ENCODE measurements at regions not wholly inside any gene's neighbourhood (a gene's known extent, or its start where the extent isn't known, plus 50 kb on each side); places are given as distances from the start of the nearest gene placed in this dataset.

DNA sequence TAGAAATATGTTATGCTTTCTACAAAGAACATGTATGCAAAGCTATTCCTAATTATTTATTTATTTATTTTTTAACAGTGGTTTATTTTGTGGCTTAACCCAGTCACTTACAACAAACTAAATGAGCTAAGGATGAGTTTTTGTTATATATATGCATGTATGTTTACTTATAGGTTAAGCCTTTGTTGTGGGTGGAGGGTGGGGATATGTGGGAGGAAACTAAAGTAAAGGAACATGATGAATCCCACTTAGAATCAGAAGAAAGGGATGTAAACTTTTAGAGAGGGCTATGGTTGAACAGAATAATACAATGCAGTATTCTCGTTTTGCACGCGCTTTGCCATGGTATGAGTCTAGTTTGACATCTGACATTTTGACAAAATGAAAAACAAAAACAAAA lies 321.0 kb upstream of the RUNX1 start:
- no peak for FAIRE-seq
- TF ChIP-seq POLR2AphosphoS5 (IDR thresholded peaks at IDR 0.05; ENCODE audit: low read depth, low read length) (no peak), POLR2A (IDR thresholded peaks at IDR 0.05; ENCODE audit: low read depth, low read length) (no peak), TAF1 (IDR thresholded peaks at IDR 0.05; ENCODE audit: borderline replicate concordance, low read depth, low read length) (no peak)
- DNase-seq (ENCODE audit: insufficient read length): no peak

DNA sequence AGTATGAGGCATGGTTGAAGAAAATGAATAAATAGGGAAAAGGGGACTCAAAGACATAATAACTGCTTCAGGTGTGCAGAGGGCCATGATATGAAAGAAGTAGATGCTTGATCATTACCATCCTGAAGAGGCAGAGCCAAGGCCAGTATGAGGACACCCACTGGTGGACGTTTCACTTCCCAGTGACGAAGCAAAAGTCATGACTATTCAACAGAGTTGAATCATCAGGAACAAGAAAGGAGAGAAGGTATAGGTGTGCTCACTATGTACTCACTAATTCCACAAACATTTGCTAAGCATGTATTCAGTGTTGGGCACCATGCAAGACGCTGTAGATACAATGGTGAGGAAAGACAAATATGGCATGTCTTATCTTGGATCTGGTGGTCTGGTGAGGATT lies 319.2 kb upstream of the RUNX1 start:
- DNase-seq (ENCODE audit: insufficient read length) (no peak), FAIRE-seq (no peak)
- TF ChIP-seq POLR2A (IDR thresholded peaks at IDR 0.05; ENCODE audit: low read depth, low read length) (no peak), TAF1 (IDR thresholded peaks at IDR 0.05; ENCODE audit: borderline replicate concordance, low read depth, low read length) (no peak), POLR2AphosphoS5 (IDR thresholded peaks at IDR 0.05; ENCODE audit: low read depth, low read length) (no peak)

- FAIRE-seq (no peak), DNase-seq (ENCODE audit: insufficient read length) (no peak)
- TF ChIP-seq TAF1 (IDR thresholded peaks at IDR 0.05; ENCODE audit: borderline replicate concordance, low read depth, low read length): no peak
- TF ChIP-seq POLR2AphosphoS5 (IDR thresholded peaks at IDR 0.05; ENCODE audit: low read depth, low read length): no peak
- no peak for TF ChIP-seq POLR2A (IDR thresholded peaks at IDR 0.05; ENCODE audit: low read depth, low read length)
Measured at GRCh38 chr21:35367553-35367952, 318.5 kb upstream of the RUNX1 start.

DNA sequence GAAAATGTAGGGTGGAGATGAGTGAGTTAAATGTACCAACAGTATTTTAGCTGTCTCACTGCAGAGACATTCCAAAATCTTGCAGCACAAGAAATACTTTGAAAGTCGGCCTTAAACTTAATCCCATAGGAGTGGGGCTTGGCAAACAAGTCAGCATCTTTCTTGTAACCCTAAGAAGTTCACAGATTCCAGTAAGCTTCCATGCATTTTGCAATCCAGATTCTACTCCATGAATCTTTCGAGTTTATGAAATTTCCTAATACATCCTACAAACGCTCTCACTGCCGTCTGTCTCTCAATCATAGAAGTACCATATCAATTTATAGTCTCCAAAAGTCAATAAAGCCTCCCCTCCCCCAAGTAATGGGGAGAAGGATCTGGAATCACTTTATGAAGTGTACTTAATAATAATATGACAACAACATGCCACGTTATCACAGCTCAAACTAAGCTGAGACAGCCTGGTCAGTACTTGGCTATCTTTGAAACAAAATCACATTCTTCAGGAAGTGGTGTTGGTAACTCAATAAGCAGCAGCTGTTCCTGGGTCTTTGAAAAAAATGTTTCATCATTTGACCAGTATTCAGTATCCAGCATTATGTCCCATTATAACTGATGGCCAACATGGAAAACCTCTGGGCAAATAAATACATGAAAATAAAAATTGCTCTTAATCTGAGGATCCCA lies 317.4 kb upstream of the RUNX1 start:
- DNase-seq (ENCODE audit: insufficient read length) (no peak), FAIRE-seq (no peak)
- TF ChIP-seq POLR2AphosphoS5 (IDR thresholded peaks at IDR 0.05; ENCODE audit: low read depth, low read length): no peak
- TF ChIP-seq POLR2A (IDR thresholded peaks at IDR 0.05; ENCODE audit: low read depth, low read length): no peak
- no peak for TF ChIP-seq TAF1 (IDR thresholded peaks at IDR 0.05; ENCODE audit: borderline replicate concordance, low read depth, low read length)

DNA sequence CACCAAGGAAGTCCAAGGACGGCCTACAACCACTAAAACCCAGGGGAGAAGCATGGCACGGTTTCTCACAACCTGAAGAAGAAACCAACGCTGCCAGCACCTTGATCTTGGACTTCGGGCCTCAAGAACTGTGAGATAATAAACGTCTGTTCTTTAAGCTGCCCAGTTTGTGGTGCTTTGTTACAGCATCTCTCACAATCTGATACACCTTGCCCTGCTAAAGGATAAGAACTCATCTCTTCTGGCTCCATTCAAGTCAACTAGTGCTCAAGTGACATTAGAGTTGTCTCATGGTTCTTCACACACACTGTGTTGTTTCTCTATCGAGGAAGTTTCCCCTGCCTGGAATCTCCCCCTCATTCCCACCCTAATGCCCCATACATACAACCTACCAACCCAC lies 314.4 kb upstream of the RUNX1 start:
- no peak for FAIRE-seq
- TF ChIP-seq TAF1 (IDR thresholded peaks at IDR 0.05; ENCODE audit: borderline replicate concordance, low read depth, low read length): no peak
- TF ChIP-seq POLR2AphosphoS5 (IDR thresholded peaks at IDR 0.05; ENCODE audit: low read depth, low read length): no peak
- TF ChIP-seq POLR2A (IDR thresholded peaks at IDR 0.05; ENCODE audit: low read depth, low read length): no peak
- no peak for DNase-seq (ENCODE audit: insufficient read length)

- no peak for TF ChIP-seq TAF1 (IDR thresholded peaks at IDR 0.05; ENCODE audit: borderline replicate concordance, low read depth, low read length)
- no peak for TF ChIP-seq POLR2A (IDR thresholded peaks at IDR 0.05; ENCODE audit: low read depth, low read length)
- no peak for TF ChIP-seq POLR2AphosphoS5 (IDR thresholded peaks at IDR 0.05; ENCODE audit: low read depth, low read length)
- DNase-seq (ENCODE audit: insufficient read length) (no peak), FAIRE-seq (no peak)
Measured at GRCh38 chr21:35361988-35362387, 312.9 kb upstream of the RUNX1 start.

DNA sequence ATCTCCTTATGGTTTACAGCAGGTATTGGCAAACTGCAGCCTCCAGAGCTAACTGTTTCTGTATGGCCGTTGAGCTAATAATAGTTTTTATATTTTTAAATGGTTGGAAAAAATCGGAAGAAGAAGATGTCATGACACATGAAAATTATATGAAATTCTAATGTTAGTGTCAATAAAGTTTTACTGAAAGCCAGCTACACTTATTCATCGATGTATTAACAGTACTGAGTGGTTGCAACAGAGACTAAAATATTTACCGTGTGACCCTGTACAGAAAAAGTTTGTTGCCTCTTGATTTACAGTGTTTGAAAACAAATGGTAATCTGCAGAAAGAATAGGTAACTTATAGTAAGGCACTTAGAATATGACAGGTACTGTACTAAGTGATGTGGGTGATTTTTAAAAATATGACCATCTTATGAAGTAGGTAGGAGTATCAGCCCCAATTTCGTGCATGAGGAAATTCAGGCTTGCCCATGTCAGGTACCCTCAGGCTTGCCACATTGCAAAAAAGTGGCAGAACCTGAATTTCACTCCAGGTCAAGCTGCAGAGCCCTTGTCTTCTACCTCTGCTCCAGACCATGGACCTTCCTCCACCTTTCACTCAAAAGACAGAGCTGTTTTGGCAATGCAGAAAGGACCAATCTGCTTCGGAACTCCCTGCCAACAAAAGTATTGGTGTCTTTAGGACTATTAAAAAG lies 311.9 kb upstream of the RUNX1 start:
- no peak for FAIRE-seq
- TF ChIP-seq POLR2A (IDR thresholded peaks at IDR 0.05; ENCODE audit: low read depth, low read length) (no peak), POLR2AphosphoS5 (IDR thresholded peaks at IDR 0.05; ENCODE audit: low read depth, low read length) (no peak), TAF1 (IDR thresholded peaks at IDR 0.05; ENCODE audit: borderline replicate concordance, low read depth, low read length) (no peak)

DNA sequence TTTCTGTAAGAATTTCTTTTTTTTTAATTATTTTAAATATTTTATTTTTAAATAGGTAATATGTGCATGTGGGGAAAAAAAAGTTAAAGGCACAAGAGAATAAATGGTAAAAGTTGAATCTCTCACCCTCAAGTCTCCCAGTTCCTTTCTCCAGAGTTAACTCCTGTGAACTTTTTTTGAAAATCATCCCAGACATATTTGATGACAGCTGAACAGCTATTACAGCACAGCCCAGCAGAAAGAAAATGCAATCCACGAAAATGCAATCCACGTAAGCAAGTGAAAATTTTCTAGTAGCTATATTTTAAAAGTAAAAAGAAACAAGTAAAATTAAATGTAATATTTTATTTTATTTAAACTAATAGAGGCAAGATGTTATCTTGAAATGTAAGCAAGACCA lies 310.0 kb upstream of the RUNX1 start:
- DNase-seq (ENCODE audit: insufficient read length) (no peak), FAIRE-seq (no peak)
- no peak for TF ChIP-seq POLR2AphosphoS5 (IDR thresholded peaks at IDR 0.05; ENCODE audit: low read depth, low read length)
- TF ChIP-seq POLR2A (IDR thresholded peaks at IDR 0.05; ENCODE audit: low read depth, low read length): no peak
- no peak for TF ChIP-seq TAF1 (IDR thresholded peaks at IDR 0.05; ENCODE audit: borderline replicate concordance, low read depth, low read length)

More for the DNA sequence above, 311.9 kb upstream of the RUNX1 start:
- no peak for DNase-seq (ENCODE audit: insufficient read length)

DNA sequence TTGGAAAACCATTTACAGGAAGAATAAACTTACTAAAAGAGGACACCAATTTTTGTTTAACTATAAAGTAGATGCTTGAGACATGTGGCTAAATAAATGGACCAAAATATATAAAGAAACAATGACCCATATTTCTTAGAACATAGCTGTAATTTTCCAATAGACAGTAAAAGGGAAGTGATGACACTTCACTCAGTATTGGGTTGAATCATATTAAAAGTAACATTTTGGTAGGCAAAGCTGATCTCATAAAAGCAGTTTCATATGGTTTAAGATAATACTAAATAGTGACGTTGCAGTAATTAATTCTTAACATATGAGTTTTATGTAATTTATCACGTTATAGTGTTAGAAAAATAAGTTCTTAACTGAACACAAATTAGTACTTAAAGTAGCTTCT lies 308.9 kb upstream of the RUNX1 start:
- TF ChIP-seq POLR2A (IDR thresholded peaks at IDR 0.05; ENCODE audit: low read depth, low read length): no peak
- no peak for TF ChIP-seq TAF1 (IDR thresholded peaks at IDR 0.05; ENCODE audit: borderline replicate concordance, low read depth, low read length)
- TF ChIP-seq POLR2AphosphoS5 (IDR thresholded peaks at IDR 0.05; ENCODE audit: low read depth, low read length): no peak
- no peak for DNase-seq (ENCODE audit: insufficient read length)

DNA sequence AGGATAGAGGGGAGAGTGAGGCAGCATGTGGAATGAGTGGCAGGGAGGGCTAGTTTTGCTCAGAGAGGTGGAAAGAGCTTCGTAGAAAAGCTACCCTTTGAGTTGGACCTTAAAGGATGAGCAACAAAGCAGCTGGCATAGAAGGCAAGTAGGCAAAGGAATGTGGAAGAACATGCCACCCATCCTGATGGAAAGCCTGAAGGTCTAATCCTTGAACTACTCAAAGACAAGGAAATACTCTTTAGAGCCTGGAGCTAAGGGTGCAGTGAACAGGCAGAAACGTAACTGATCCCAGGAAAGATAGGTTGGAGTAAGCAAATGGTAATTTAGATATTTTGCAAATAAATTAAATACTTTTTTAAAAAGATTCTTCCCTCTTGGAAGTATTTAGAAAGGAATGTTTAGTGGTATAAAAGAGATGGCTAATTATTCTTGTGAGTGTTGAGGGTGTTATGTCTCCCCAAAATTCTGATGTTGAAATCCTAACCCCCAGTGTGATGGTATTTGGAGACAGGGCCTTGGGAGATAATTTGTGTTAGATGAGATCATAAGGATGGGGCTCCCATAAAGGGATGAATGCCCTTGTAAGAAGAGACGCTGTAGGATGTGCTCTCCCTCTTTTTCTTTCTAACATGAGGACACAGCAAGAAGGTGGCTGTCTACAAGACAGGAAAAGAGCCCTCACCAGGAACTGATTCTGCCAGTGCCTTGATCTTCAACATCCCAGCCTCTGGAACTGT lies 308.1 kb upstream of the RUNX1 start:
- TF ChIP-seq POLR2AphosphoS5 (IDR thresholded peaks at IDR 0.05; ENCODE audit: low read depth, low read length) (no peak), POLR2A (IDR thresholded peaks at IDR 0.05; ENCODE audit: low read depth, low read length) (no peak), TAF1 (IDR thresholded peaks at IDR 0.05; ENCODE audit: borderline replicate concordance, low read depth, low read length) (no peak)
- FAIRE-seq (no peak), DNase-seq (ENCODE audit: insufficient read length) (no peak)

More for the DNA sequence above, 308.9 kb upstream of the RUNX1 start:
- FAIRE-seq: no peak

DNA sequence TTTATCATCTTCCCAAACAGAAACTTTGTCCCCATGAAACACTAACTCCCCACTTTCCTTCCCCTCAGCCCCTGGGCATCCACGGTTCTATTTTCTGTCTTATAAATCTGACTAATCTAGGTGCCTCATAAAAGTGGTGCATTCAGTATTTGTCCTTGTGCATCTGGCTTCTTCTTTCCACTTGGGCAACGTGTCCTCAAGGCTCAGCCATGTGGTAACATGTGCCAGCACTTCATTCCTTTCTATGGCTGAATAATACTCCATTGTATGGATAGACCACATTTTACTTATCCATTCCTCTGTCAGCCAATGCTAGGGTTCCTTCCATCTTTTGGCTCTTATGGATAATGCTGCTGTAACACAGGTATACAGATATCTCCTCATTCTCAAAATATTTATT lies 305.0 kb upstream of the RUNX1 start:
- TF ChIP-seq POLR2A (IDR thresholded peaks at IDR 0.05; ENCODE audit: low read depth, low read length) (no peak), TAF1 (IDR thresholded peaks at IDR 0.05; ENCODE audit: borderline replicate concordance, low read depth, low read length) (no peak), POLR2AphosphoS5 (IDR thresholded peaks at IDR 0.05; ENCODE audit: low read depth, low read length) (no peak)
- FAIRE-seq: no peak
- no peak for DNase-seq (ENCODE audit: insufficient read length)

Measured in GM12892 (cell line).